Myocyte (in vitro differentiated cells): ENCODE measurements at regions not wholly inside any gene's neighbourhood (a gene's known extent, or its start where the extent isn't known, plus 50 kb on each side); places are given as distances from the start of the nearest gene placed in this dataset.
A peak's percentile ranks its signal among the peaks of the same experiment; 100 is the strongest.

ENCODE experiments used
- DNase-seq: peaks from one replicate; pipeline ENCODE4 v3.0.0-alpha.2; 2012; ENCODE audit warnings: low read depth

DNA sequence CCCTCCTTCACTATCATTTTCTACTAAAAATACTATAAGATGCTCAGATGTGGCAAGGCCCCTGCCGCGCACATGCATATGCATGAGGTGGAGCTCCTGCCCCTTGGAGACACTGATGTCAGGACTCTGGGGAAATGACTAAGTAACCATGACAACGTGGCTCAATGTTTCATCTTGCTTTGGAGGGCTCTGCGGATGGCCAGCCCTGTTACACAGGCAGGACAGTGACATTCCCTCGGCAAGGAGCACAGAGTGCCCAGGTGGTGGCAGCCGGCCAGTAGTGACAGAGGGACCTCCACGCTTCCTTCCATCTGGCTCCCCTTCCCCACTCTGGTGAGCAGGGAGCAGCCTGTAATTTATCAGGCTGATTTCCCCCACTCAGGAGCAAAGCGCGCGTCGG, 364.1 kb downstream of the SS18 start:
- no peak for DNase-seq

DNA sequence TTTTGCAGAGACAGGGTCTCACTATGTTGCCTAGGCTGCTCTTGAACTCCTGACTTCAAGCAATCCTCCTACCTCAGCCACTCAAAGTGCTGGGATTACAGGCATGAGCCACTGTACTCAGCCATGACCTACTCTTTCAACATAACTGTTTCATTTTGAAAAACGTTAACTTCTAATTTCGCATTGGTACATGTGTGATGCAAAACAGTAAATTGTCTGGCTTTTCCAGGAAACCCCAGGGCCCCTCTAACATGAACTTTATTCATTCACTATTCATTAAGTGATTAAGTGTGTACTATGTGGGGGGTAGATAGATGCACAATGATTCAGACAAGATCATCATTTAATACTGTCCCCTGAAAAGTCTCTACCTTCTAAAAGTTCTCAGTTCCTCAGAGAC, 364.9 kb downstream of the SS18 start:
- no peak for DNase-seq

DNA sequence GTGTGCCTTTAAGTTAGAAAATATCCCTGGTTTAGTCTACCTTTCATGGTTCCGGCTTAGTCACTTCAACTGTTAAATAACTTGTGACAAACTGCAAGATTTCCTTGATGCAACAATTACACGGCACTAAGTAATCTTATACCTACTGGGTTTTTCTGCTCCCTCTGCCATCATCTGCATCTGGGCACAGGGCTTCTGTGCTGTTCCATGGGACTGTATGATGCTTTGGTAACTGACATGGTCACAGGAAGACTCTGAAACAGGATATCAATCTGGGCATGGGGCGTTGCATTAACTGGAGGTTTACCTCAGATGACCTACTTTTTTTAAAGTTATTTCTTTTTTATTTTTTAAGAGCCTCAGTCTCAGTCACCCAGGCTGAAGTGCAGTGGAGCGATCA, 365.4 kb downstream of the SS18 start:
- no peak for DNase-seq

DNA sequence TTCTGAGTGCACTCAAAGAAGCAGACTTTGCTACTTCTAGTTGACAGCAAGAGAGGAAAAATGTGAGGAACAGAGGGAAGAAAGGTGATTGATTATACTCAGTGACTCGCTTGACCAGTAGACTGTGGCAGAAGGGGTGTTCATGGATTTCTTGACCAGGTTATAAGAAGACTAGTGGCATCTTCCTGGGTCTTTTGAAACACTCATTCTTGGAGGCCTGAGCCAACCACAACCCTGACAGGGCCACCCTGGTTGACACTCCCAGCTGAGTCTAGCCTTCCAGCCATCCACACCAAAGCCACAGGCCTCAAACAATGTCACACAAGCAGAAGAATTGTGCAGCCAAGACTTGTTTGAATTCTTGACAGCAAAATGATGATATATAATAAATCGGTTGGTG, 366.3 kb downstream of the SS18 start:
- DNase-seq: peak; percentile 79

DNA sequence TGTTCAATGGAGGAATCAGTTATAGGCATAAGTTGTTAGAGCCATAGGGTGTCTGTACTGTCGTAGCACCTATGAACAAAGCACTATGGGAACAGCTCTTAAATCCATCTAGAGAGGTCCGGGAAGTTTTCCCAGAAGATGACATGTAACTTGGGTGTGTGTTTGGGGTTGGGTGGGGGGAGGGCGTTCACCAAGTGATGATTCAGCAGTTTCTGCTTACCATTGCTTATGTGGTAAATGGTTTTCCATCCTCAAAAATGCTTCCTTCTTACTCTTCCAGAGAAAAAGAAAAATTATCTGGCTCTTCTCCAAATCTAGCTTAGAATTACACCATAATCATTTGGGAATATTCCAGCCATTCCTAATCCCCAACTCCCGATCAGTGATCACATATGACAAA, 361.1 kb upstream of the ZNF521 start:
- no peak for DNase-seq

DNA sequence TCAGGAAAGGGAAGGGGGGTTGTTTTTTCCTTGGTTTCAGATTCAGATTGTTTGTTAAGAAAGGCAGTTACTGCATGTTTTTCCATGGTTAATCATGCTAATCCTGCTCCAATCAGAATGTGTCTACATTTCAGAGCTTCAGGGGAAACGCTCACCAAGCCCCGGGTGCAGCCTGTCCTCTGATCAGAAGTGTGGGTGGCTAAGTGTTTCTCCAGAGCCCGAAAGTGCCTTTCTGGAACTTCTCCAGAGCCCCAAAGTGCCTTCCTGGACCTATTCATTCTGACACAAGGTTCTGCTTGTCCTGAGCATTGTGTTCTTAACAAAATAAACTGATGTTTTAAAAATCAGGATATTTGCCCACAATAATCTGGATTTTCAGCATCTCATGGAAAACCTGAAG, 359.0 kb upstream of the ZNF521 start:
- no peak for DNase-seq

DNA sequence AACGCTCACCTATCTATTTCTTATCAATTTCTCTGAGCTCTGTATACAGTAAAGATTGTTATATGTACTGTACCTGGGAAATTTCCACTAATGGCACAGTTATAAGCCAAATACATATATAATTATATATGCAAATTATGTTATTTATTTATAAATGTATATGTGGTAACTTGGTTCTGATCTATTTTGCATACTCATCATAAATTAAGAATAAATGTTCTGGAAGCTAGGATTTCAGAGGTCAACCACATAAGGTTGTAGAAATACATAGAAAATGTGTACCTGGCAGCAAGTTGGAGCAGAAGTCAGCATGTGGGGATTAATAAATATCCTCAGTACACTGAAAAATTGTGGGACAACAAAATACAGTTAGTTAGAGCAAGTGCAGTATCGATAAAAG, 353.7 kb upstream of the ZNF521 start:
- no peak for DNase-seq

DNA sequence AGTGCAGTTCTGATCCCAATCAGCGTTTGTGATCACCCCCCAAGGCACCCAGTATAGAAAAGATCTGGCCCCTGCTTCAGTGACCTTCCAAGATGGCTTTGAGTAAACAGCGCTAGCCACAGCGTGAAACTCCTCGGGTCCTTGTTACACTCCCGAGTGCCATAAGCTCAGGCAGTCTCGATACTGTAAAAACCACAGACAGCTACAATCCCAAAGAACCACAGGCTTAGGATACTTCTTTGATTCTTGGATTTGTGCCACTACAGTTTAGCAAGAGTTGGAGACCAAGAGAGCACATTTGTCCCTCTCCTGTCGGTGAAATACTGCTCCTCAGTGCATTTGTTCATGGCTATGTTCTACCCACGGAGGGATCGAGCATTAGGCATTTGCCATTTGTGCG, 352.5 kb upstream of the ZNF521 start:
- DNase-seq: peak; percentile 74

DNA sequence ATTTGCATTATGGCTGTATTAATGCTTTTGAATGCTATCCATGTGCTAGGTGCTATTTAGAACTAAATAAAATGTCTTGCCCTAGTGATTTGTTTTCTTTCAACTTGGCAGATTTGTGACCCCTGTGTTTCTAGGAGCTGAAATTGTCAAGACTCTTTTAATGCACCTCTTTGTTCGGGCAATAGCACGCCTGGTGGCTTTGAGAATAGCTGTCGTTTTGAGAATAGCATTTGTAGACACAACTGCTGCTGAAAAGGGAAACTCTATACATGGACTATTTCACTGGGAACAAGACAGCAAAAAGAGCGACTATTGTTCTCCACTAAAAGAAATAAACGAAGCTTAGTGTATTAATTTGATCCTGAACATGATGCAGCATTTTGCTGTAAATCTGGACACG, 352.1 kb upstream of the ZNF521 start:
- DNase-seq: no peak

DNA sequence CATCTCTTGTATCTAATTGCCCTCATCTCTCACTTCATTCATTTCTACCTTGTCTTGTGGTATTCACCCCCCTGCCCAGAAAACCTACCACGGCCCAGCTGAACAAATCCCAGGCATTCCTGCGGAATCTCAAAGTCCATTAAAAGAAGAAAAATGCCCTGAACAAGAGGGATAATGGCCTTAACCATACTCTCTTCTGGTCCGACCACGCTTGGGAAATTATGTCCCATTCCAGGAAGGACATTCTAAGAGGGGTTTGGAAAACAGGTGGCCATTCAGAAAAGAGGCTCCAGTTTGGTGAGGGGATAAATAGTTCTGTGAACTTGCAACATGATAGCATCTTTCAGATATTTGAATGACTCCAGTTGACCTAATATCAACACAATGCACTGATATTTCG, 349.9 kb upstream of the ZNF521 start:
- DNase-seq: peak; percentile 53

DNA sequence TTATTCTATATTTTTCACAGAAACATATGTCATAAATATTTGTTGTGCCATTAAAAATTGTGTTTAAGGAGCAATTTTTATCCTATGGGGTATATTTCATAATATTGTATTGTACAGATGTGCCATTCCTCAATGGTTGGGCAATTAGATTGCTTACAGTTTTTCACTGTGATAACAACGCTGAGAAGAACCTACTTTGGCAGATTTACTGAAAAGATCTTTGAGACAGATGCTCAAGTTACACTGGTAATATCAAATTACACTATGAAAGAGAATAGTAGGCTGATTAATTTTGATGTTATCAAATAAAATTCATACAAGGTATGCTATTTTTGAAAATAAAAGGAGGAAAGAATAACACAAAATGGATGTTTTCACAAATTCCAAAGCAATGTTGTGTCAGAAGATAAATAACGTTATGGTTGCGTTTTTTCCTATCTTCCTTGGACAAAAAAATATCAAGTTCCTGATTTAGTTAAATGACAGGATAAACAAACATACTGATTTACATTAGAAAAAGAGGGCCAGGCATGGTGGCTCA, 335.1 kb upstream of the ZNF521 start:
- no peak for DNase-seq

DNA sequence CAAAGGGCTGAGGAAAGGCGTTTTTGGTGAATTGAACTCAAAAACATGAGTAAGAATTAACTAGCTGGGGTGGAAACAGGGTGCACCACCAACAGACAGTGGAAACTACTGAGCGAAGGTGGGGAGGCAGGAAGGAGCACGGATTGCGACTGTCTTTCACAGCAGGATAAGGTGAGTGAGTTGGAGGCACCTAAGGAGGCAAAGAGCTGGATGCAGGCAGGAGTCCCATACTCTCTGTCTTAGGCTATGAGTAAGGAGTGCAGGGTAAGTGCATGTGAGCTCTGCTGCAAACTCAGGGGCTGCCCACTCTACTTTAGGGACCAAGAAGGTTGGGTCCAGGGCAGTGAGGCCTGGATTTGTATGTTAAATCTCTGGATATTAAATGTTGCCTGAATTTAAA, 333.1 kb upstream of the ZNF521 start:
- no peak for DNase-seq

DNA sequence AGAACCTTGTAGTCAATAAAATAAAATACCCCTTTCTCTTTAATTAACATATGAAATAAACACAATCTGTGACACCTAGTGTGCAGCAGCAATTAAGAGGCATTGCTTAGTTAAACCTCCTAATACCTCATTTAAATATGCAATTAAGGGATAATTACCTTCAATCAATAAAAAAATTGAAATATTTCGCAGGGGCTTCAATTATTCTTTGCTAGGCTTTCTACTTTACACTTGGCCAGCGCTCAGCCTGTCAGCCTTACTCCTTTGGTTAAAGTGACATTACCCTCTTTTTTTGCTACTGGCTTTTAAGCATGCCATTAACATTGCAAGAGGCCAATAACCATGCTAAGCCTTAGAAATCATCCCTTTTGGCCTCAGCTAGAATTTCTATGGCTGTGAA, 327.5 kb upstream of the ZNF521 start:
- no peak for DNase-seq

DNA sequence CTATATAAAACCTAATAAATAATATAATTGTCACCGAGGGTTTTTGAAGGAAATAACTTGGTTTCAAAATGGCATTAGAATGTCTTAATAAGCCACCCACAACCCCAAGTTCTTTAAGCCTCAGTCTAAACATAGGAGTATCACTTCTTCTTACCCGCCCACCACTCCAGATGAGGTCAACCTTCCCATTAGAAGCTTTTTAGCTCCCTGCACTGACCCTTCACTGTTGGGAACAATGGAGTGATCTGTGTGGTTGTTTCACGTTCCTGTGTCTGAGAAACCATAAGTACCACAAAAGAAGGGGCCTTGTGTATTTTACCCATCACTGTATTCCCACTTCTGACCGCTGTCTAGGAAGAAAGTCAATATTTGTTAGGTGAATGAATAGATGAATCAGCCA, 326.3 kb upstream of the ZNF521 start:
- no peak for DNase-seq

DNA sequence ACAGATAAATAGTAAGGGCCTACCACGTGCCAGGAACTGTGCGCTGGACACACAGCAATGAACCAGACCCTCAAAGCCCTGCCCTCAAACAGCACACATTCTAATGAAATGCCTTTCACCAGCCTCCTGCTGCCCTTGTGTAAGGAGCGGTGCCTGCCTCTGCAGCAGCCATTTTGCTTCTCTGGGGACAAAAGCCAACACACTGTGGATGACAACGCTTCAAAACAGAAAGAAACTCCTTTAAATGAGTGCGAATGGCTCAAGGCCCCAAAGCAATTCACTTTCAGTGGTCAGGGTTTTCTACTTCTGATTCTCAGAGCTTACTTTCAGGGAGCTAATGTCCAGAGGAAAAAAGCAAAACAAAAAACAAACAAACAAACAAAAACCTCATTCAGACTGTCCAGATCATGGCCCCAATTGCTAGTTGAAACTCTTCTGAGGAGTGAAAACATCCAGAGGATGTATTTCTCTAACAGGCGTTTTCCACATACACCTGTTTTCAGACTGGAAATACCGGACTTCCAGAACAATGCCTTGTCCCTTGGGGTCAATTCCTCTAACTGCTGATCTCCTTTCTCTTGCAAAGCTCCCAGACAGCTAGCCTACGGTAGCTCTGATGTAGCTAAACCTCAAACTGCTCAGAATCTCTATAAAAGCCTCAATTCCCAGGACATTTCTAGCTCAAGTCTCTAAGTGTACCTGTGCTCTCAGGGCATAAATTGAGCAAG, 323.3 kb upstream of the ZNF521 start:
- DNase-seq: no peak

DNA sequence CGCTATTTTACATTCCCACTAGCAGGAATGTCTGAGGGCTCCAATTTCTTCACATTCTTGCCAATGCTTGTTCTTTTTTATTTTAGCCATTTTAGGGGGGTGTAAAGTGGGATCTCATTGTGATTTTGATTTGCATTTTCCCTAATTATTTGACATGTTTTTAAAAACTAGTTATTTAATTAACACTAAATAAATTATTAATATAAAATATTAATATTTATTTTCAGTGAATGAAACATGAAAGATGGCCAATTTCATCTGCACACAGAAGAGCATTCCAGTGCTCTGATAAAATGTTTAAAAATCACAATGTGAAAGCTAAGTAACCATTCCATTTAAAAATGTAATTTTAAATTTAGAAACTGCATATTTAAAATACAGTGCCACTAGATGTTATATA, 322.2 kb upstream of the ZNF521 start:
- no peak for DNase-seq

DNA sequence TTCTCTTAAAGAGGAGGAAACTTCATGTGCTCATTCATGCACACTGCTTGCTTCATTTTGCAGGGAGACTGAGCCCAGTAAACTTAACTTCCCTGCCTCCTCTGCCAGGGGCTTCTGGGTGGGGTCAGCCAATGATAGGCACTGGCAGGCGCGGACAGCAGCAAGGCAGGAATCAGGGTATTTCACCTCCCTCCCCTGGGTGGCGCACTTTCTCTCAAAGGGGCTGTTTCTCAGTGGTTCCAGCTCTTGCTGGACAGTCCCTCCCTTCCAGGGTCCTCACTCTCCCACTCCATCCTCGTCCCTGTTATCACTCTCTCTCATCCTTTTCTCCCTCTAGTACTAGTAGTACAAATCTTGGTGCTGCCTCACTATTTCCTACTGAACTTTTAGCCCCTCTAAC, 320.5 kb upstream of the ZNF521 start:
- DNase-seq: no peak

DNA sequence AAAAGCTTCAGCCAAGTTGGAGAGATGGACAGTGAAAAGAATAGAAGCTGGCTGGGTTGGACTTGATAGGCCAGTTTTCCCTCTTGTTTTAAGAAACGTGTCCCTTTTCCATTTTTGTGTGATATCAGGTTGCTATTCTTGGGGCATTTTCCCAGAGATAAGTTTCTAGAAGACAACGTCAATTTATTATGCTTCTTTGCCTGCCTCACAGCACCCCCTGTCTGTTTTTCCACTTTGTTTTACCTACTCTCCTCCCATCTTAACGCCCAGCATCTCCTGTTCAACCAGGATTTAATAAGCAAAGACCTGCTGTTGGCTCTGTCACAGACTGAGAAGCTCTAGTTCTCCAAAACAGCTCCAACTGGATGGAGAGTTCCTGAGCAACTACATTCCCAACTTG, 317.8 kb upstream of the ZNF521 start:
- peak; percentile 47 for DNase-seq

DNA sequence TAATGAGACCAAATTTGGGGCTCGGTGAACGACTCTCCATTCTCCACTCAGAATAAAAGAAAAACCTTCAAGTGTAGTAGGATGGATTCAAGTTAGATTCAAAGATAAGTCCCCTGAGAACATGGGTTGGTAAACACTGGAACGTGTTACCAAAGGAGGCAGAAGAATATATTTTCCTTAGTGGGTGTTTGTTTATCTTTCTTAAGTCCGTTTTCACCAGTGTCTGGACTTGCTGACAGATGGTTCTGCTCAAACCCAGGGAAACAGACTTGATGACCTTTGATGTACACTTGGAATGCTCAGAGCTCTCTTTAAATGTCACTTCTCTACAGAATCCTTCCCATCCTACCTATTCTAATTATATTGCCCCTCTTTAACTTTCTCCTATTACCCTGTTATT, 310.3 kb upstream of the ZNF521 start:
- DNase-seq: no peak

DNA sequence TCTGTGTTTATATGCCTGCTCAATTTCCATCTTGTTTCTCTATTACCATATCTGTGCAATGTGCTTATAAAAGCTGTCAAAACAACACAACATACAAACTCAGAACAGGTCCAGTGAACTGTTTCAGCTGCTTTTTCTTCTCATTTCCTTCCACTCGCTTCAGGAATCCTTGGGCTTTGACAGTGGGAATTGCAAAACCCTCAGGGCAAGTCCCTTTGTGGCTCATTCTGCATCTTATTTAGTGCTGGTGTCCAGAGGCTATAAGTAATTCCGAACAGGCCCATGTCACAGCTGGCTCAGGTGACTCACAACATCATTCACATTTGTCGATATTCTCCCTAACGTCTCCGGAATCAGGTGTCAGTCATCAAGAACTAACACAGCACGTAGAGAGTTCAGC, 309.9 kb upstream of the ZNF521 start:
- no peak for DNase-seq

DNA sequence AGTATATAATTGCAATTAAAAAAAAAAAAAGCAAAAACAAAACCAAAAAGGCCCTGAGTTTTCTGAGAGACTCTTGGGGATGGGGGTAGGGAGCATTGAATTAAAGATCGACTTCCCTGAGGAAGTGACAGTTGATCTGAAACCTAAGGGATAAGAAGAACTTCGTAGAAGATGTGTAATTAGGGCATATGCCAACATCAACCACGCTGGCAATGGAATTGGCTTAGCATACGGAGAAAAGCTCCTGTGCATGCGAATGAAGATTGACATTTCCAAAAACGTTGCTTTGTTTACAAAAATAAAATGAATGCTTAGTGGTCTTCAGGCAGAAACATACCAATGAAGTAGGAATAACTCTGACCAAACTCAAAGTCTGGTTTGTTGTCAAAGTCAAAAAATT, 307.6 kb upstream of the ZNF521 start:
- no peak for DNase-seq

DNA sequence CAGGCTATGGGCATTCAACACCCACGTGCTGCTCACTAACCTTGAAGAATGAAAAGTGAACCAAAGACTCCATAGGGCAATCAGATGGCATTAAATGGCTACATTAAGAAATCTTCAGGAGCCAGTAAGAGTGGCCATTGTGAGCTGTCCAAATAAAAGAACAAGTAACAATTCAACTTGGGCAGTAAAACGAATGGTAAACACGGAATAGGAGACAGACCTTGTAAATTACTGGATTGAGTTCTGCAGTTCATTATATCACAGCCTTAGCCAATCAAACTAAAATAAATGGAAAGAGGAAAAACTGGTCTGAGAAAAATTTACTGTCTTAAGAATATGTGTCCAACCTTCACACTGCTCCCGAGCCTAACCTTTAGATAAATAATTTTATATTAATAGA, 306.5 kb upstream of the ZNF521 start:
- no peak for DNase-seq

DNA sequence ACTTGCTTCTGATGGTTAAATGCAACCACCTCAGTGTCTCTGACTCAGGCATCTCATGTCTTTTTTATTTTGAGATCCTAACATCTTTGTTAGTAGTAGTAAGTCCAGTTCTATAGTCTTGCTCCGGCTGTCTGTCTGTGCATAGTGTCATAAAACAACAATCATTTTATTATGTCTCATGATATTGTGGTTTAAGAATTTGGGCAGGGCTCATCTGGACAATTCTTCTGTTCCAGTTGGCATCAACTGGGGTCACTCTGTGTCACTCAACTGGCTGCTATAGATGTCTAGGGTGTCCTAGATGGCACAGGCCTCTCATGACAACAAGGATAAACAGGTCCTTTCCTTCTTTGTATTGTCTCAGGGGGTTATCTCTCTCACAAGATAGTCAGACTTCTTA, 299.6 kb upstream of the ZNF521 start:
- peak; percentile 76 for DNase-seq
